PC-3 (cell line): ENCODE measurements at regions not wholly inside any gene's neighbourhood (a gene's known extent, or its start where the extent isn't known, plus 50 kb on each side); places are given as distances from the start of the nearest gene placed in this dataset.

Source experiments
- ATAC-seq: fragments of 200-7000 bp; cut with Tn5 transposase; 2 replicates; pipeline ENCODE4 v1.9.1; 2020; ENCODE audit warnings: mild to moderate bottlenecking, moderate library complexity
- BruUV-seq: library from RNA; stranded (reverse); fragments of 400-500 nt; replicated peaks from 2 replicates; lab custom pipeline; 2021; lab: Mats Ljungman, UMichigan
- CTCF ChIA-PET: fragments of 300-600 bp; sonication (Branson Sonifier 250); formaldehyde crosslinking; loops from one replicate; lab custom pipeline; 2022; ENCODE audit warnings: antibody characterized with exemption; lab: Charles Lee
- POLR2A ChIA-PET: fragments of 300-600 bp; sonication (Branson Sonifier 250); formaldehyde crosslinking; loops from one replicate; lab custom pipeline; 2022; ENCODE audit warnings: antibody characterized with exemption; ENCODE audit not compliant: unreplicated experiment; lab: Charles Lee
- DNase-seq: peaks from one replicate; pipeline ENCODE4 v3.0.0-alpha.2; 2015
- H2AFZ ChIP-seq: fragments of 300-600 bp; sonication (generic); 2 replicates; pipeline ENCODE4 v1.6.0; 2016; ENCODE audit warnings: antibody characterized with exemption, low read length
- H3F3A ChIP-seq: fragments of 300-600 bp; sonication (generic); one replicate; pipeline ENCODE4 v1.6.0; 2017; ENCODE audit warnings: antibody characterized with exemption, low read length, control low read depth, mild to moderate bottlenecking; ENCODE audit not compliant: unreplicated experiment
- H3K27ac ChIP-seq: fragments of 300-600 bp; sonication (generic); 2 replicates; pipeline ENCODE4 v1.5.1; 2016; ENCODE audit warnings: mild to moderate bottlenecking, low read length
- H3K27me3 ChIP-seq: fragments of 300-600 bp; sonication (generic); 2 replicates; pipeline ENCODE4 v1.6.1; 2016; ENCODE audit warnings: low read length, mixed read lengths
- H3K36me3 ChIP-seq: fragments of 300-600 bp; sonication (generic); 2 replicates; pipeline ENCODE4 v1.6.1; 2016; ENCODE audit warnings: low read depth, mixed run types, low read length, mixed read lengths
- H3K4me1 ChIP-seq: fragments of 300-600 bp; sonication (generic); 2 replicates; pipeline ENCODE4 v1.5.1; 2016; ENCODE audit warnings: low read length; ENCODE audit not compliant: insufficient read depth
- H3K4me2 ChIP-seq: fragments of 300-600 bp; sonication (generic); 2 replicates; pipeline ENCODE4 v1.6.0; 2016; ENCODE audit warnings: low read length
- H3K4me3 ChIP-seq: fragments of 300-600 bp; sonication (generic); 2 replicates; pipeline ENCODE4 v1.5.1; 2016; ENCODE audit warnings: mild to moderate bottlenecking, low read length, mixed read lengths
- H3K79me2 ChIP-seq: fragments of 300-600 bp; sonication (generic); 2 replicates; pipeline ENCODE4 v1.6.1; 2017; ENCODE audit warnings: low read length, mixed read lengths
- H3K9ac ChIP-seq: fragments of 300-600 bp; sonication (generic); 2 replicates; pipeline ENCODE4 v1.6.0; 2016; ENCODE audit warnings: mild to moderate bottlenecking, low read length
- H3K9me2 ChIP-seq: fragments of 300-600 bp; sonication (generic); replicated peaks from 2 replicates; pipeline ENCODE4 v1.6.1; 2016; ENCODE audit warnings: mixed run types, low read length, mixed read lengths
- H3K9me3 ChIP-seq: fragments of 300-600 bp; sonication (generic); 2 replicates; pipeline ENCODE4 v1.6.1; 2016; ENCODE audit warnings: low read length, mixed read lengths
- H4K20me1 ChIP-seq: fragments of 300-600 bp; sonication (generic); 2 replicates; pipeline ENCODE4 v1.6.1; 2016; ENCODE audit warnings: low read length, mixed read lengths
- EZH2 ChIP-seq: fragments of 300-600 bp; sonication (generic); IDR thresholded peaks from one replicate; pipeline ENCODE4 v1.6.1; 2017; ENCODE audit warnings: antibody characterized with exemption, mild to moderate bottlenecking, low read length; ENCODE audit not compliant: unreplicated experiment
- EZH2phosphoT487 ChIP-seq: fragments of 300-600 bp; sonication (generic); IDR thresholded peaks from 2 replicates; pipeline ENCODE4 v1.6.1; 2018; ENCODE audit warnings: mild to moderate bottlenecking, antibody characterized with exemption, low read length, borderline replicate concordance
- intact Hi-C: fragments of 100-400 bp; cut with micrococcal nuclease; formaldehyde crosslinking; loops from 2 replicates; pipeline ENCODE4 v1.9.0; 2023
- TF ChIP-seq, protein P1 (sequence below): fragments of 300-600 bp; sonication (generic); conservative IDR thresholded peaks from 2 replicates; pipeline ENCODE4 v1.5.1; 2017; ENCODE audit warnings: antibody characterized with exemption, low read depth, mild to moderate bottlenecking, low read length

DNA sequence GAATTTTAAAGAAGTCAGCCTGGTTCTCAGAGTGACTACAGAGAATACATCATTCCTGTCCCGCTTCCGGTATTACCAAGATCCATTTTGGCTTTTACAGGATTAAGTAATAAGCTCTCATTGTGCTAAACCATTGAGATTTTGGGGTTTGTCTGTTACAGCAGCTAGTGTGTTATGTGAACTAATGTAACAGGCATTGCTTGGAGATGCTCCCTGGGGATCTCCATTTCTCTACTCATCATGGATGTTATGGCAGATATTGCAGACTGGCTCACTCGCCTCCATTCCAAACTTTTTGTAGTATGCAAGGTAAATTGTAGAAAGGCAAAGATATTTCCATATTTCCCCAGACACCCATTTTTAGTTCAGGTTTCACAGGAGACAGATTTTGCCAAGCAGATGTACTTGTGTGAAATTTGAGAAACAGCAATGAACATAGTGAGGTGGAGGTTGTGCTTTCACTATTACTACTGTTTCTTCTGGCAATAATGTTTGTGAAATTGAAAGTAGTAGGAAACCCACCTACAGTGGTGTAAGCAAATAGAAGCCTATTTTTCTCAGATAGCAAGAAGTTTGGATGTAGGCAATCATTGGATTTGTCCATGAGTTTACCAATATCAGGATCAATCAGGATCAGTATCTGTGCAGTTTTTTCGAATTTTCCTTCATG, 177.1 kb upstream of the GALNT15 start:
- Histone ChIP-seq H3K9me2 (no peaks in the 10 kb centered on the region), H3K36me3 (no peaks in the 10 kb centered on the region), H3K79me2 (no peaks in the 10 kb centered on the region), H3F3A (no peaks in the 10 kb centered on the region), H3K27me3 (no peaks in the 10 kb centered on the region), H3K4me2 (no peak overlapping the region), H3K4me3 (no peak overlapping the region), H3K9me3 (no peaks in the 10 kb centered on the region), H3K27ac (no peak overlapping the region), H3K4me1 (no peaks in the 10 kb centered on the region), H4K20me1 (no peaks in the 10 kb centered on the region), H2AFZ (no peak overlapping the region), H3K9ac (no peak overlapping the region)
- CTCF ChIA-PET, result no interaction called here
- no peak for DNase-seq
- no peak for ATAC-seq
- intact Hi-C loops, result no loop called here
- POLR2A ChIA-PET, result no interaction called here
- TF ChIP-seq EZH2 (no peak), EZH2phosphoT487 (no peak)
- TF ChIP-seq, protein P1, sequence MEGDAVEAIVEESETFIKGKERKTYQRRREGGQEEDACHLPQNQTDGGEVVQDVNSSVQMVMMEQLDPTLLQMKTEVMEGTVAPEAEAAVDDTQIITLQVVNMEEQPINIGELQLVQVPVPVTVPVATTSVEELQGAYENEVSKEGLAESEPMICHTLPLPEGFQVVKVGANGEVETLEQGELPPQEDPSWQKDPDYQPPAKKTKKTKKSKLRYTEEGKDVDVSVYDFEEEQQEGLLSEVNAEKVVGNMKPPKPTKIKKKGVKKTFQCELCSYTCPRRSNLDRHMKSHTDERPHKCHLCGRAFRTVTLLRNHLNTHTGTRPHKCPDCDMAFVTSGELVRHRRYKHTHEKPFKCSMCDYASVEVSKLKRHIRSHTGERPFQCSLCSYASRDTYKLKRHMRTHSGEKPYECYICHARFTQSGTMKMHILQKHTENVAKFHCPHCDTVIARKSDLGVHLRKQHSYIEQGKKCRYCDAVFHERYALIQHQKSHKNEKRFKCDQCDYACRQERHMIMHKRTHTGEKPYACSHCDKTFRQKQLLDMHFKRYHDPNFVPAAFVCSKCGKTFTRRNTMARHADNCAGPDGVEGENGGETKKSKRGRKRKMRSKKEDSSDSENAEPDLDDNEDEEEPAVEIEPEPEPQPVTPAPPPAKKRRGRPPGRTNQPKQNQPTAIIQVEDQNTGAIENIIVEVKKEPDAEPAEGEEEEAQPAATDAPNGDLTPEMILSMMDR, result no peak
- no TSS peak for BruUV-seq

DNA sequence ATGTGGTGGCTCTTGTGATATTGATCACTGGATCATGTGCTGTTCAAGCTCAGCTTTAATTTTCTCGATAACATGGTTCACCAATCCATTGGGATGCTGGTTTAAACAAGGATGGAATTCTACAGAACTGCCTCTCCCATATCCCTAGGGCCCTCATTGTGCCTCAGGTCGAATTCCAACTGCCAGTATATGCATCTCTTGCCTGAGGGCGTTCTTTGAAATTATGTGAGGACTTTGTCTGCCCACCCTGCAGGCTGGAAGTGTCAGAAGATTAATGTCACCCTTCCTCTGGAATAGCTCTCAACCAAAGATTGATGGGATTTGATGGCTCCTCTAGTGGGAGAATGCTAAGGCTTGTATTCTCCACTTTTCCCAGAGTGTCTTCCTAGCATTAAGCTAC, 175.6 kb upstream of the GALNT15 start:
- H3K9ac ChIP-seq, result no peak overlapping the region
- no peak overlapping the region for H2AFZ ChIP-seq
- POLR2A ChIA-PET, result no interaction called here
- H3K9me3 ChIP-seq, result no peaks in the 10 kb centered on the region
- H3K4me1 ChIP-seq, result no peaks in the 10 kb centered on the region
- no peaks in the 10 kb centered on the region for H3K36me3 ChIP-seq
- no peaks in the 10 kb centered on the region for H3K27me3 ChIP-seq
- TF ChIP-seq, protein P1, result no peak
- TF ChIP-seq EZH2, result no peak
- no peak for TF ChIP-seq EZH2phosphoT487
- intact Hi-C loops, result no loop called here
- CTCF ChIA-PET, result no interaction called here
- no peak overlapping the region for H3K4me3 ChIP-seq
- H3K4me2 ChIP-seq, result no peak overlapping the region
- H4K20me1 ChIP-seq, result no peaks in the 10 kb centered on the region
- BruUV-seq, result no TSS peak
- no peak overlapping the region for H3K27ac ChIP-seq
- no peak for DNase-seq
- ATAC-seq, result no peak
- no peaks in the 10 kb centered on the region for H3F3A ChIP-seq
- no peaks in the 10 kb centered on the region for H3K9me2 ChIP-seq
- H3K79me2 ChIP-seq, result no peaks in the 10 kb centered on the region

DNA sequence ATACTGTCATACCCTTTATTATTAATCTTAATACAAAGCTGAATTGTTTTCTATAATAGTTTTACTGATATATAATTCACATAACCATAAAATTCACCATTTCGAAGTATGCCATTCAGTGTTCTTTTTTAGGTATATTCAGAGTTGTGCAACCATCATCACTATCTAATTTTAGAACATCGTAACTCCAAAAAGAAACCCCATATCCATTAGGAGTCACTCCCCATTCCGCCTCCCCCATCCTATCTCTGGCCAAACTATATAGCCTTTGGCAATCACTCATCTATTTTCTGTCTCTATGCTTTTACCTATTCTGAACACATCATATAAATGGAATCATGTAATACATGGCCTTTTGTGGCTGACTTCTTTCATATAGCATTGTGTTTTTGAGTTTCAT, 169.7 kb upstream of the GALNT15 start:
- no peaks in the 10 kb centered on the region for H3K27me3 ChIP-seq
- no TSS peak for BruUV-seq
- no peak overlapping the region for H2AFZ ChIP-seq
- ChIA-PET CTCF (no interaction called here), POLR2A (no interaction called here)
- TF ChIP-seq, protein P1, result no peak
- no peak for TF ChIP-seq EZH2phosphoT487
- TF ChIP-seq EZH2, result no peak
- no peaks in the 10 kb centered on the region for H3K36me3 ChIP-seq
- H3K9me2 ChIP-seq, result no peaks in the 10 kb centered on the region
- ATAC-seq, result no peak
- H3K4me2 ChIP-seq, result no peak overlapping the region
- intact Hi-C loops, result no loop called here
- no peaks in the 10 kb centered on the region for H4K20me1 ChIP-seq
- DNase-seq, result no peak
- no peaks in the 10 kb centered on the region for H3F3A ChIP-seq
- H3K27ac ChIP-seq, result no peak overlapping the region
- no peaks in the 10 kb centered on the region for H3K9me3 ChIP-seq
- no peaks in the 10 kb centered on the region for H3K4me1 ChIP-seq
- no peaks in the 10 kb centered on the region for H3K79me2 ChIP-seq
- H3K4me3 ChIP-seq, result no peak overlapping the region
- H3K9ac ChIP-seq, result no peak overlapping the region
